Osteocyte (in vitro differentiated cells): ENCODE measurements at regions not wholly inside any gene's neighbourhood (a gene's known extent, or its start where the extent isn't known, plus 50 kb on each side); places are given as distances from the start of the nearest gene placed in this dataset.

Experiments used
- DNase-seq: peaks from one replicate; pipeline ENCODE4 v3.0.0; 2021; ENCODE audit warnings: mixed read lengths; ENCODE audit not compliant: unreplicated experiment; ENCODE audit errors: extremely low spot score
- H3K27ac Mint-ChIP-seq: one replicate; pipeline ENCODE4 v1.8.0; 2021; ENCODE audit warnings: mild to moderate bottlenecking, mixed read lengths; ENCODE audit not compliant: unreplicated experiment
- H3K27me3 Mint-ChIP-seq: one replicate; pipeline ENCODE4 v1.8.0; 2021; ENCODE audit warnings: mixed read lengths; ENCODE audit not compliant: unreplicated experiment
- H3K36me3 Mint-ChIP-seq: one replicate; pipeline ENCODE4 v1.8.0; 2021; ENCODE audit warnings: mixed read lengths; ENCODE audit not compliant: unreplicated experiment
- H3K4me1 Mint-ChIP-seq: one replicate; pipeline ENCODE4 v1.8.0; 2021; ENCODE audit warnings: mixed read lengths; ENCODE audit not compliant: unreplicated experiment
- H3K4me3 Mint-ChIP-seq: one replicate; pipeline ENCODE4 v1.8.0; 2021; ENCODE audit warnings: mild to moderate bottlenecking, moderate library complexity, mixed read lengths; ENCODE audit not compliant: unreplicated experiment
- H3K9me3 Mint-ChIP-seq: one replicate; pipeline ENCODE4 v1.8.0; 2021; ENCODE audit warnings: mixed read lengths; ENCODE audit not compliant: unreplicated experiment
- CTCF ChIP-seq: fragments of 200-600 bp; sonication (generic); IDR thresholded peaks from 2 replicates; pipeline ENCODE4 v1.5.0; 2021; ENCODE audit warnings: antibody characterized with exemption, mild to moderate bottlenecking, moderate library complexity

- H3K9me3 Mint-ChIP-seq = peaks cover 17% of the 10 kb centered on the region
- no peak for DNase-seq
- no peak overlapping the region for H3K27ac Mint-ChIP-seq
- H3K4me1 Mint-ChIP-seq = no peaks in the 10 kb centered on the region
- no peak for TF ChIP-seq CTCF
- H3K36me3 Mint-ChIP-seq = no peaks in the 10 kb centered on the region
- H3K27me3 Mint-ChIP-seq = peaks cover 11% of the 10 kb centered on the region
- H3K4me3 Mint-ChIP-seq = no peak overlapping the region
Observed at GRCh38 chr12:59268295-59268809, 327.5 kb upstream of the SLC16A7 start.

GRCh38 chr12:59260202-59260601, 335.6 kb upstream of the SLC16A7 start:
- Mint-ChIP-seq H3K4me1 (no peaks in the 10 kb centered on the region), H3K27me3 (peaks cover 26% of the 10 kb centered on the region), H3K9me3 (peaks cover 4% of the 10 kb centered on the region), H3K27ac (no peak overlapping the region), H3K4me3 (no peak overlapping the region), H3K36me3 (no peaks in the 10 kb centered on the region)
- no peak for DNase-seq
- no peak for TF ChIP-seq CTCF

GRCh38 chr12:59252731-59253130, 332.4 kb upstream of the LRIG3 start:
- no peaks in the 10 kb centered on the region for H3K36me3 Mint-ChIP-seq
- H3K4me3 Mint-ChIP-seq = no peak overlapping the region
- peaks cover 15% of the 10 kb centered on the region for H3K27me3 Mint-ChIP-seq
- TF ChIP-seq CTCF = no peak
- H3K27ac Mint-ChIP-seq = no peak overlapping the region
- H3K9me3 Mint-ChIP-seq = peaks cover 16% of the 10 kb centered on the region
- no peak for DNase-seq
- H3K4me1 Mint-ChIP-seq = no peaks in the 10 kb centered on the region

GRCh38 chr12:59250766-59251165, 330.5 kb upstream of the LRIG3 start:
- DNase-seq = no peak
- Mint-ChIP-seq H3K4me3 (no peak overlapping the region), H3K9me3 (peaks cover 19% of the 10 kb centered on the region), H3K36me3 (no peaks in the 10 kb centered on the region), H3K27me3 (peaks cover 10% of the 10 kb centered on the region), H3K27ac (no peak overlapping the region), H3K4me1 (no peaks in the 10 kb centered on the region)
- no peak for TF ChIP-seq CTCF

- no peak overlapping the region for H3K27ac Mint-ChIP-seq
- H3K4me1 Mint-ChIP-seq = no peaks in the 10 kb centered on the region
- TF ChIP-seq CTCF = no peak
- peaks cover 41% of the 10 kb centered on the region for H3K27me3 Mint-ChIP-seq
- no peaks in the 10 kb centered on the region for H3K36me3 Mint-ChIP-seq
- H3K9me3 Mint-ChIP-seq = peaks cover 7% of the 10 kb centered on the region
- no peak overlapping the region for H3K4me3 Mint-ChIP-seq
- no peak for DNase-seq
Observed at GRCh38 chr12:59240048-59240447, 319.7 kb upstream of the LRIG3 start.
